ENCODE measurements at regions not wholly inside any gene's neighbourhood (a gene's known extent, or its start where the extent isn't known, plus 50 kb on each side); places are given as distances from the start of the nearest gene placed in this dataset.

DNA sequence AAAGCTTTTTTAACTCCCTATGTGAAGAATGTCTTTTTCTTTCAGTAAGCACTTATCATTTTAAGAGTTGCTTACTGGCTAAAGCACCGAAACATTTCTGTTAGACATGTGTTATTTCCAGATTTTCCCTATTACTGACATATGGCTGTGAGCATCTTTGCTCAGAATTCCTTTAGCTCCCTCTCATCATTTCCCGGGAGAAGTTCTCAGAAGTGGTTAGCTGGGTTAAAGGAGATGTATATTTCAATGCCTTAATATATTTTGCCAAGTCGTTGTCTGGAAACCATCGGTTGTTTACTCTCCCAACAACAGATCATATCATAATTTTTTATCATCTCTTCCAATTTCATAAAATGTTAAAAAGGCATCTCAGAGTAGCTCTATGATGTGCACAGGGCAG is 396.5 kb downstream of the OCA2 start:
- no peak for DNase-seq

DNA sequence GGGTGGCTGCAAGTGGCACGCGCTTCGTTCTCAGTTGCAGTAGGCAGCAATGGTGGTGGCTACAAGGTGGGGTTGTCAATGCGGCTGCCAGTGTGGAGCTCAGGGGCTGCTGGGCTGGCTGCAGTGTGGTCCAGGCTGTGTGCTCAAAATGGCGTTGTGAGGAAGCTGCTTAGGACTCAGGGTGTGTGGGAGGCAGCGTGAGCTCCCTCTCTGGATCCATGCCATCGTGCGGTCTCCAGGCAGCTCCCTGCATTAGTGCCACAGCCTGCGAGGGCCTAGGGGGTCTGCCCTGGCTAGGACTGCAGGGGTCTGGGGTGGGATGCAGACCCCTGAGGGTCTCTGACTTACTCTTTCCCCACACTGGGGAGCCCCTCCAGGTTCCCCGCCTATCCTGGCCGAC is 397.2 kb downstream of the OCA2 start:
- DNase-seq = no peak

DNA sequence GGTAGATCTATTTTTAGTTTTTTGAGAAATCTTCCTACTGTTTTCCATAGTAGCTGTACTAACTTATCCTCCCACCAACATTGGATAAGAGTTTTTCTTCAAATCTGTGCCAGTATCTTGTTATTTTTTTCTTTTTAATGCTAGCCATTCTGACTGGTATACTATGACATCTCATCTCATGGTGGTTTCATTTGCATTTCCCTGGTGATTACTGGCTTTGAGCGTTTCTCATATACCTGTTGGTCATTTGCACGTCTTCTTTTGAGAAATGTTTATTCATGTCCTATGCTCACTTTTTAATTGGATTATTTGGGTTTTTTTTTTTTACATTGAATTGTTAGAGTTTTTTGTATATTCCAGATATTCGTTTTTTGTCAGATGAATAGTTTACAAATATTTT is 398.1 kb downstream of the OCA2 start:
- no peak for DNase-seq

DNA sequence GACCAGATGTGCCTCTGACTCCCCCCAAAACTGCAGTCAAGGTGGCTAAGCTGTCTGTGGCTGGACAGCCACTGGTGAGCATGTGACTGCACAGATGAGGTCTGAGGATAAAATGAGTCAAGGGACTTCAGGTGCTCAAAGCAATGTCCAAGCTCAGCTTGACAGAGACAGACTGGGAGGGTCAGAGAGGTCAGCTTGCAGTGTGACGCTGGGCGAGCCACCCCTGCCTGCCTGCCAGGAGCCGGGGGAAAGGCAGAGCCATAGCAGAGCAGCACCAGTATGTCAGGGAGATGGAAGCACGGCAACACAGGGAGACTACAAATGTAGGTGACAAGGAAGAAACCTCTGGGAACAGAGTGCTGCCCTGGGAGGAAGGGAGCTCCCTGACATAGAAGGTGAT is 399.4 kb downstream of the OCA2 start:
- no peak for DNase-seq

DNA sequence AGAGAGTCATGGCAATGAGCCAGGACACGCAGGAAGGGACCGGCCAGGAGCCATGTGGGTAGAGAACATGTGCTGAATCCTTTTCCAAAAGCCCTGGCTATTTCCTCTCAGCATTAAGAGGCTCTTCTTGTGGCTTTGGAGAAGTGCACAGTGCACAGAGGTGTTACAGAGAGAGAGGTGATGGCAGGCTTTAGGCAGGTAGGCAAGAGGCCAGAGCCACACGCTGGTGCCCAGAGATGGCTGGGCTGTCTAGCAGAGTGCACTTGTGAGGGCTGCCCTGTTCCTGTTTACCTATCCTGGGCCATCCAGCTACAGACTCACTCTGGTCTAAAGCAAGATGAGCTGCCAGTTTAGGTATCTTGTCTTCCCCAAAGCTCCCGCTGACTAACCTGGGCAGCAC is 402.6 kb downstream of the OCA2 start:
- DNase-seq = no peak

DNA sequence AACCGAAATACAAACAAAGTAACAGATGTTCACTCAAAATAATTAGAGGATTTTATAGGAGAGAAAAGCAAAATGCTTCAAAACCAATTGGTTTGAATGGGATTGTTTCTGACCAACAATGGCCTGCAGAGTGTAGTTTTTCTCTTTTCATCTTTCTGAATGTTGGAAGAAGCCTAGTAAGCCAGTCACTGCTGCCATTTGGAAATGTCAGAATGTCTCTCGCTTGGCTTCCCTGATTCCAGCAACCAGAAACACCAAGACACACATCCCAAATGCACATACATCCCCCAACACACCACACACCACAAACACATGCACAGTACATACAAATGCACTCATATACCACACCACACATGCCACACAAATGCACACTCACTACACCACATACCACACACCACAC is 403.4 kb downstream of the OCA2 start:
- DNase-seq = no peak

DNA sequence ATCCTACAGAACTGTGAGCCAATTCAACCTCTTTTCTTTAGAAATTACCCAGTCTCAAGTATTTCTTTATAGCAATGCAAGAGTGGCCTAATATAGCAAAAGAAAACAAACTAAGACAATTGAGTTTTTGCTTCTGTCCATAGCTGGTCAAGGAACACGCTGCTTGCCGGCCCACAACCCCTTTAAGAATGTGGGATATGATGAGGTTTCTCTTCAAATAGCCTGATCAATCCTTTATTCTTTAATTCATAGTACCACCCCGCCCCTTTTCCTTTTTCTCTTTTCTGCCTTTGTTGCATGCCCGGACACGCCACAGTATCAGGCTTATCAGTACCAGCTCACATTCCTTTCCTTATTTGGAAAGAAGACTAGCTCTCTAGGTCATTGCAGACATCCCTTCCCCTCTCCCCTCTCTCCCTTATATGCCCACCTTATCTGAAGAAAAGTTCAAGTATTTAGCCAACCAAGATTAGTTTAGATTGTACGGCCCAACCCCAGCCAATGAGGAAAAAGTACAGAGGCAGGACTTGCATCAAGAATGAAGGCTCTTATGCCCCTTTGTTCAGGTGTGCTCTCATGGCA is 404.5 kb downstream of the OCA2 start:
- no peak for DNase-seq

DNA sequence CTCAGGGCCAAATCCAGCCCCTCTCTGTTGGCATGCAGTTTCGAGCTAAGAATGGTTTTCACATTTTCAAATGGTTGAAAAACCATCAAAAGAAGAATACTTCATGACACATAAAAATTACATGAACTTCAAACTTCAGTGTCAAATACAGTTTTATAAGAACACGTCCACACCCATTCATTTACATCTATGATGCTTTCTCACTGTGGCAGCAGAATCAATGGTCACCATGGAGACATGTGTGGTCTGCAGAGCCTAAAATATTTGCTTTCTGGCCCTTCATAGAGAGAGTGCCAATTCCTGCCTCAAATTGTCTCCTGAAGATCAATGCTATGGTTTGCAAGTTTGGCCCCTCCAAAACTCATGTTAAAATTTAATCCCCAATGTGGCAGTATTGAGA is 405.8 kb downstream of the OCA2 start:
- no peak for DNase-seq

DNA sequence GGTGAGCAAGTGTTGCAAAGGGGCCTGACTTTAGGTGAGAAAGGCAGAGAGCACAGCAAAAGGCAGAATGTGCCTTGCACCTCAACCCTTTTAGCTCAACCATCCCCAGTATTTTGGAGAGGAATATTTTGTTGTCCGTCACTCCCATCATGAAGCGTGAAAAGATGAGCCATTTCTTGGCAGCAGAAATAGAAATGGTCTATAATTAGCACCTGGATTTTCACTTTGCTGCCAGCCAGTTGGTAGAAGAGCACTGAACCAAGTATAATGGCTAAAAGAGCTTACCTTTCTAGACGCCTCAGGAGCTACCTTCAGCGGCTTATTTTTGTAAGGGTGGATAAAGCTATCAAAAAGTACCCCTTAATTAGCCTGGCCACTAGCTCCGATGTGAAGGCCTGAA is 406.7 kb downstream of the OCA2 start:
- DNase-seq = no peak

DNA sequence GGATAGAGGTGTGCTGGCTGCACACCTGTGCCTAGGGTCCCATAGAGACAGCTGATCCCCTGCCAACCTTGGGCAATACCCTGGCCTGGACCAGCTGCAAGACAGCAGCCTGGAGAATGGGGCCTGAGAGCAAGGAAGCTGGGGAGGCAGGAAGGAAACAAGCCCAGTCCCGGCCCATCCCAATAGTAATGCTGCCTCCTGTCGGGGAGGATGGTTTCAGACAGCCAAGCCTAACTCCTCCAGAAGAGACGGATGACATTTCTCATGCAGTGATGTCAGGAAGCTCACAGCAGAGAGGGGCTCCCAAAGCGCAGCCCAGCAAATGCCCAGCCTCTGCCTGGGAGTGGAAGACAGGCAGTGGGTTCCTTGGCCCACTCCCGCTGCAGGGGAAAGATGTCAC is 408.8 kb downstream of the OCA2 start:
- no peak for DNase-seq

DNA sequence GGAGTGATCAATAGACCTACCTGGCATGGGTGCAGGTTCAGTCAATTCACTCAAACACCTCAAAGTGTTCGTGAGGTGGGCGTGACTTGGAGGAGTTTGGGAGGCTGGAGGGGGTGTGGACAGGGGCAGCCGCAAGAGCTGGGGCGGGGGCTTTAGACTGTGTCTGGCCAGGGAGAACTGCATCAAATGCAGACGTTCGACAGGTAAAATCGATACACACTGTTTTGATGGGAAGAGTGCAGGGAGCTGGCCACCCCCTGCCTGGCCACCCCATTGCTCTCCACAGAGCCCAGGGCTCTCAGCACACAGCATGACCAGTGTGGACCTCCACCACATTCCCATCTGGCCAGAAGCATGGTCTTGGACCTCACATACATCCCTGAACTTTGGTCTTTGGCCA is 412.1 kb downstream of the OCA2 start:
- no peak for DNase-seq

DNA sequence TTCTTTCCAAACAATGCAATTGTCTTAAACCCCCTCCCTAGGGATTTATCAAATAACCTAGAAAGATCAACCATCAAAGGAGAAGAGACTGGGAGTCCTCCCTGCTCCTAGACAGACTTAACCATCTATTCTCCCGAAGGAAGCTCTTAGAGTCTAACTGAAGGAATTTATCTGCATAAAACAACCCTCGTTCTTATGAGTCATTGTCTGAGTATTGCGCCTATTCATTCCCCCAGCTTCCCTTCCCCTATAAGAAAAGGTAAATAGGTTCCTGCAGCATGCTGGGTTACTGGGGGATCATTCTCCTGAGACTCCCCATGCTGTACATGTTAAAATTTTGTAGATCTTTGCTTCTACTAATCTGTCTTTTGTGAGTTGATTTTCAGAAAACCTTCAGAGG is 412.7 kb downstream of the OCA2 start:
- DNase-seq = no peak

DNA sequence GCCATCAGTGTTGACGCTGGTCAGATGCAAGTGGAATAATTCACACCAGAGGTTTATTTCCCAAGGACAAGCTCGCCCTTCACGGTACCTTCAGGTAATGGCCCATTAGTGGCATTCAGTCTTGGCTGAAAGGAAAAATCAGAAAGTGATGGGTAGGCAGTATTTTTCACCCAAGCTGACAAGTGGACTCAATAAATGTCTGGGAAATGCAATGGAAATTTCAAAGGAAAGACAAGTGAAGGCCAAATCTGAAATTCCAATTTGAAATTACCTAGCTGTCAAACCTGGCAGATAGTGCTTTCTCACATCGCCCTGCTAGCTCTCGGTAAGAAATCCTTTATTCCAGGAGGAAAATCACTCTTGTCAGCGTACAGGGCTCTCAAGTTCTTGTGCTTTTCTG is 413.5 kb downstream of the OCA2 start:
- no peak for DNase-seq

DNA sequence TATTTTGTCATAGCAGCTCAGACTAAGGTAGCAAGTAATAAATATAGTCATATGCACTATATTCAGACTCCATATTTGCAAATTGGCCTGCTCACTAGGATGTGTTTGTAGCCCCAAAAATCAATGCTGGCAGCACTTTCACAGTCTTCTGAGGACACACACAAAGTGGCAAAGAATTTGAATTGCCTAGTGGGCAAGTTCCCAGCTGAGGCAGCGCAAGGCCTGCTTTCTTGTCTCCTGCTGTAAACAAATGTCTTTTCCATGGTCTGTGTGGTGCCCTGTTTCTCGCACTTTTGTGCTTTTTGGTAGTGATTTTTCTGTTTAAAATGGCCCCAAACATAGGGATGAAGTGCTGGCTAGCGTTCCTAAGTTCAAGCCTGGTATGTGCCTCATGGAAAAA is 416.0 kb downstream of the OCA2 start:
- no peak for DNase-seq

DNA sequence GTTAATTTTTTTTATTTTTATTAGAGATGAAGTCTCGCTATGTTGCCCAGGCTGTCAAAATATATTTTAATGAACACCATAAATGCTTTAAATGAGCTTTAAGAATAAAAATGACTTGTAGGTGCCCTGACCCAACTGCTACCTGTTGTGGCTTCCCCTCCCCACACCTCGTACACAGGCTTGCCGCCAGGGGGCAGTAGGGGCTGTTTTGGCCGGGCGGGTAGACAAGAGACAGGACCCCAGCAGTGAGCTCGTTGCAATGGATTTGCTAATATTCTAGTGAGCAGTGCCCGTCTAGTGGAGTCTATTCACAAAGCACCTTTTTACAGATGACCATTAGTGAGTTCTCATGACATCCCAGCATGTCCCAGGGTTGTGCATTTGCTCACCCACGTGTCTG is 418.1 kb downstream of the OCA2 start:
- DNase-seq = no peak

DNA sequence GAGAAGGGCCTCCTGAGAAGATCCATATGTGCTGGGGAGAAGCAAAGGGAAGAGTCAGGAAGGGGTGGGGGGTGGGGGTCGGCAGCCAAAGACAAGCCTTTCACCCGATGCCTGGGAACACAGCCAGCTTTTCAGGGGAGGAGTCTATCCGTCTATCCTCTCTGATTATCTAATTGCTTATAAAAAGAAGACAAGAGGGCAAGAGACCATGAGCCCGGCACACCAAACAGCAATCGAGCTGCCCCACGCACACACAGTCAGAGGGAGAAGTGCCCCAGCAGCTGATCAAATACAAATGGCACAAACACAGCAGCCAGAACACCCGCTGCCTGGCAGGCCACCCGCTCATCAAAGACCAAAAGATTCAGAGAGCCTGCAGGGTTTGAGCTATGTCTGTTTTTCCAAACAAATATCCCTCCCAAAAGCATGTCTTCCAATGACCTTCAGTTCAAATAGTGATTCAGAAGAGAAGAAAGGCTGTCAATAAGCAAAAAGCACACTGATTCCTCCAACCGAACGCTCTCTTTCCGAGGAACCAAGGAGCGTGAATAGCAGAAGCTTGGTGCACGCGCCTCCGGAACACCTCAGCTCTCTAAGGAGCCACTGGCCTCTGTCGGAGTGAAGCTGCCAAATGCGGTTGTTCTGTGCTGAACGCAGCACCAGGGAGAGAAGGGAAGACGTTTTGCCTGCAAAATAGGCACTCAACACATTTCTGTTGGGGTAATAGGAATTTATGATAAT is 419.2 kb downstream of the OCA2 start:
- peak; percentile 48 for DNase-seq

DNA sequence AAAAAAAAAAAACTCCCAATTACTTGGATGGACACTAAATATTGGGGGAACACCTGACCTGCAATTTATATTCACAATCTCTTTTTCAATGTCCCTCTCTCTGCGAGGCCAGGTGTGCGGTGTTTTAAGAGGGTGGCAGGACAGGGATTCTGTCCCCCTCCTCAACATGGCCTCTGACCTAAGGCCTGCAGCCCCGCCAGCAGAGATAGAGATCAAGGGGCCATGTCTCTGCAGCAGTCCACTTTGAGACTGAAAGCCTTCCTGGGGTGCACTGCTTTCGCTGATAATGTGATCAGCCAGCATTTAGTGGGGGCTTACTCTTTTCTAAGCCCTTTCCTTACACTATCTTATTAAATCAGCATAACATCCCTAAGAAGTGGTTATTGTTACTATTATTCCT is 419.9 kb downstream of the OCA2 start:
- no peak for DNase-seq

DNA sequence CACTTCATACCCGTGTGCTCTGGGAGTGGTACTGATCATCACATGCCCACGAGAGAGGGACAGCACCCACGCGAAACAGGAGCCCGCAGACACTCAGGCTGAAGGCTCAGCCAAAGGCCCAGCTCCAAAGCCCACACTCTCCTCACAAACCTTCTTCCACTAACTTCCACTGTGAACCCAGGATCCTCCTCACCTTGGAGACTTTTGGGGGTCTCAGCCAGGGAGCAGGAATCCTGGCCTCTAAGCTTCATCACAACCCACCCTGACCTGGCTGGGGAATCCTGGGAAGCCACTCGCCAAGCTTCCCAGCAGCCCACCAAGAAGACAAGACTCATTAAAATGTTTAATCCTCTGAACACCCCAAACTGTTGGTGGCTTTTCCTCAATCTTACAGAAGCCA is 421.2 kb downstream of the OCA2 start:
- DNase-seq = no peak

DNA sequence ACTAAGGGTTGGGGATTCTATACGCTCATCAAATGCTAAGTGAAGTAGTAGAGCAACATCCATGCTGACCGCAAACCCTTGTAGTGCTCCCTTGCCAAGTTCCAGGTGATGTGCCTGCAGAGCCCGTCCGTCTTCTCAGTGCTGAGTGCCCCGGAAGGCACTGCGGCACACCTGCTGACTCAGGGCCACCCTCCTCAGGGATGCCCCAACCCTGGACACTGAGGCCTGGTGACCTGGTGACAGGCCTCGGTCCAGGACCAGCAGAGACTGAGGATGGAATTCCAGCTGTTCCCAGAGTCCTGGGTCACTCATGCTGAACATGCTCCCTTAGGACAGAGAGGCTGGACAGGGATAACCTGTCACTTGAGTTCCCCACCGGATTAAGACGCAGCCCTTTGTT is 422.5 kb downstream of the OCA2 start:
- no peak for DNase-seq

DNA sequence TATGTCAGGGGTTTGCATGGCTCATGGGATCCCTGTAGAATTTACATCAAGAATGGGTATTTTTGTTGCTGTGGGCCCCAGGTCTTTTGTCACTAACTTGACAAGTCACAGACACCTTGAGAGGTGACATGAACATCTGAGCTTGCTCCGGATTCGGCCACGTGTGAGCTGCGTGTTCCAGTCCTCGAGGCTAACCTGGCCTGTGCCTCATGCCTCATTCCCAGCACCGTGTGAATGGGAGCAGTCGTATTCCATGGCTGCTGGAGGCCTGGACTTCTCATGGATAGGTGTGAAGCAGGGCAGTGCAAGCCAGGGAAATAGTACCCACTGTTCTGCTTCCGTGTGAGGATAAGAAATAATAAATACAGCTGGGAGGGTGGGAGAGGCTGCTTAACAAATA is 423.5 kb downstream of the OCA2 start:
- no peak for DNase-seq

DNA sequence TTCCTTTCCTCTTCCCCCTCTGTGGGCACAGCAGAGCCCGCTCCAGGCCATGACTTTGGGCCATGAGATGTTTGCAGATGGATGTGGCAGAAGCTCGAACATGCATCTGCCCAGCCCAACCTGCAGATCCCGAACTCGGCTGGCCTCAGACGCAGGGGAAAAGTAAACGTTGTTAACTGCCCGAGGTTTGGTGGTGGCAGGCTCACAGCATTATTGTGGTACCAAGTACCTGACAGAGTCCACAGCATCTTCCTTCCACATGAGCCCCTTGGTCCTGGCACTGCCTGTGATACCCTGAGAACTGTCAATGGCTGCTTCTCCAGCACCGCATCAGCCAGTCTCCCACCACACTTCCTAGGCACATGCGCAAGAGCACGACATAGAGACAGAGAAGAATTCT is 424.3 kb downstream of the OCA2 start:
- no peak for DNase-seq

DNA sequence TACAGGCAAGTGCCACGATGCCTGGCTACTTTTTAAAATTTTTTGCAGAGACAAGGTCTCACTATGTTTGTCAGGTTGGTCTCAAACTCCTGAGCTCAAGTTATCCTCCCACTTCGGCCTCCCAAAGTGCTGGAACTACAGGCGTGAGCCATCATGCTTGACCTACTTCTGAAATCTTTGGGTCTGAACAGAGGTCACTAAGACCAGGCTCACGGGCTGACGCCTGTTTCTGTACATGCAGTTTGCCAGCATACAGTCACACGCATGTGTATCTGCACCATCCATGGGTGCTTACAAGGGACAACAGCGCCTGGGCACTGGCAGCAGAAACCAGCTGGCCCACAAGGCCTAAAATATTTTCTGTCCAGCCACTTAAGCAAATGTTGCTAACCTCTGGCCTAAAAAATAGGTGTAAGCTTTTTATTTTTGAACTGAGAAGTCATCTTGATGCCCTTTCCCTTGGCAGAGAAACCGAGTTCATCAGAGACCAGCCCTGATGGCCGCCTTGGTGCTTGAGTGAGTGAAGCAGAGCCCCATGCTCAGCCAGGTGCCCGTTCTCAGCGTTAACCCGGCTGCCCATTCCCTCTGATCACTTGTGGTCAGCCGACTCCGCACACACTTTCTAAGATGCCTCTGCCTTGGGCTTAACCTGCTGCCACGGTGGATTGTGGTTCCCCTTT is 425.2 kb downstream of the OCA2 start:
- no peak for DNase-seq

DNA sequence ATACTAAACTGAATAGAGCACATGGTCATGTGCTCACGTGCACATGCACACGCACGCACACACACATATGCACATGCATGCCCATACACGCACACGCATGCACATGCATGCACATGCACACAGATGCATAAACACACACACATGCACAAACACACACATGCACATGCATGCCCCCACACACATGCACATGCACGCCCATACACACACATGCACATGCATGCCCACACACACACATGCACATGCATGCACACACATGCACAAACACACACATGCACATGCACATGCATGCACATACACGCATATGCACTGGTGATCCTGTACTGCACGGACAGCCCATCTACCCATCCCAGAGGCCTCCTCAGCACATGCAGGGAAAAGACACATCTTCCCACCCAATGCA is 426.6 kb downstream of the OCA2 start:
- no peak for DNase-seq

DNA sequence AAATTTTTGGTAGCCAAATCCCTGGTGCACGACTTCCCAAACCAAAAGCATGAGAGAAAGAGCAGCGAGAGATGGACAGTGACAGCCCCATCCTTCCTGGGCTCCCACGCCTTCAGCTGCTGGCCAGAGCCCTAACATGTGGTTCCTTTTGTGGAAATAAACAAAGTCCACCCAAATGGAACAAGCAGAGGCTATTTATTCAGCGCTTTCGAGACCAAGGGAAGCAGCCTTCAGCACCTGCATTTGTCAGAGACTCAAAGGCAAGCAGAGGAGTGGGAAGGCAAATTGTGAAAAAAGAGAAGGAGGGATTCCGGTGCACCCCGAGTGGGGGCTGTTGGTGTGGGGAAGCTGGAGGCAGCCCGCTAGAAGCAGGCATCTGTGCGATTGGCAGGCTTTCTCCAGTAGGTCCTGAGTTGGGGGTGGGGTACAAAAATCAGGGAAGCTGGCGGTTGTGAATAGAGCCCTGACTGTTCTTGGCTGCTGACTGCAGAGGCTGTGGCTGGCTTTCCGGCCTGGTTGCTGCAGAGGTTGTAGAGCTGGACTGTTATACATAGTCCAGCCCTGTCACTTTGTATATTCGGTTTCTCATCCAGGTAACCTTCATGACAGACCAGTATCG is 427.2 kb downstream of the OCA2 start:
- peak; percentile 35 for DNase-seq

Data from right hindlimb (tissue), 1 donor.